Adrenal gland (tissue), 5 donors: ENCODE measurements at regions not wholly inside any gene's neighbourhood (a gene's known extent, or its start where the extent isn't known, plus 50 kb on each side); places are given as distances from the start of the nearest gene placed in this dataset.

ENCODE experiments used
- CTCF ChIP-seq, 6 experiments: fragments of 450-650 bp in 4 of 6; fragments of 200-600 bp in 2 of 6; sonication (generic) in 1 of 6; IDR thresholded peaks; 1 replicate in 5 of 6; 2 replicates in 1 of 6; pipeline versions ENCODE4 v1.5.1 to v1.8.0; 2016 to 2021; ENCODE audit warnings: antibody characterized with exemption in 6 of 6, mild to moderate bottlenecking in 2 of 6, moderate library complexity in 1 of 6
- POLR2A ChIP-seq, 2 donors: fragments of 450-650 bp; IDR thresholded peaks; one replicate each; pipeline ENCODE4 v1.6.1; 2017; ENCODE audit warnings: antibody characterized with exemption in 2 of 2, mild to moderate bottlenecking in 2 of 2, moderate library complexity in 1 of 2
- donor health status: DM: no; HTN: no; CAD: no.

DNA sequence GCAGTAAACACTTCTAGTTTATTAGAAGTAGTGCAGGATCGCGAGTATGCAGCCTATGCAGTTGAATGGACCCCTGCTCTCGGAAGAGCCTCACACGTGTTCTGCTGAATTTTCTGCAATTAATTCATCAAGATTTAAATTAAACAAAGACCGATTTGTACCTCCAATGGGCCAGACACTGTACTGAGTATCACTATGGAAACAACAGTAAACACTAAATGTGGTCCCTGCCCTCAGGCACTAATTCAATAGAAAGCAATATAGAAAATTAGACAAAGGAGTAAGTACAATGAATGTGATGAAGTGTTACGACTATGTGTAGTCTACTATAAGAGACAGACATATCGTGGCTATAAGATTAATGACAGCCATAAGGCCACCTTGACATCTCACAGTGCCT, 740.3 kb upstream of the FRG1 start:
- TF ChIP-seq CTCF (IDR thresholded peaks at IDR 0.05) (no peak), POLR2A (IDR thresholded peaks at IDR 0.05) (no peak)
